HG03066 (cell line): ENCODE measurements at regions not wholly inside any gene's neighbourhood (a gene's known extent, or its start where the extent isn't known, plus 50 kb on each side); places are given as distances from the start of the nearest gene placed in this dataset.

Experiments used
- ATAC-seq: cut with Tn5 transposase; IDR thresholded peaks from one replicate; pipeline ENCODE4 v1.9.1; 2021; ENCODE audit warnings: low read depth; ENCODE audit not compliant: unreplicated experiment

- no peak for ATAC-seq
Observed at GRCh38 chr3:95399585-95399984, 1336.7 kb downstream of the NSUN3 start.

- no peak for ATAC-seq
Observed at GRCh38 chr3:95401693-95402092, 1338.8 kb downstream of the NSUN3 start.

DNA sequence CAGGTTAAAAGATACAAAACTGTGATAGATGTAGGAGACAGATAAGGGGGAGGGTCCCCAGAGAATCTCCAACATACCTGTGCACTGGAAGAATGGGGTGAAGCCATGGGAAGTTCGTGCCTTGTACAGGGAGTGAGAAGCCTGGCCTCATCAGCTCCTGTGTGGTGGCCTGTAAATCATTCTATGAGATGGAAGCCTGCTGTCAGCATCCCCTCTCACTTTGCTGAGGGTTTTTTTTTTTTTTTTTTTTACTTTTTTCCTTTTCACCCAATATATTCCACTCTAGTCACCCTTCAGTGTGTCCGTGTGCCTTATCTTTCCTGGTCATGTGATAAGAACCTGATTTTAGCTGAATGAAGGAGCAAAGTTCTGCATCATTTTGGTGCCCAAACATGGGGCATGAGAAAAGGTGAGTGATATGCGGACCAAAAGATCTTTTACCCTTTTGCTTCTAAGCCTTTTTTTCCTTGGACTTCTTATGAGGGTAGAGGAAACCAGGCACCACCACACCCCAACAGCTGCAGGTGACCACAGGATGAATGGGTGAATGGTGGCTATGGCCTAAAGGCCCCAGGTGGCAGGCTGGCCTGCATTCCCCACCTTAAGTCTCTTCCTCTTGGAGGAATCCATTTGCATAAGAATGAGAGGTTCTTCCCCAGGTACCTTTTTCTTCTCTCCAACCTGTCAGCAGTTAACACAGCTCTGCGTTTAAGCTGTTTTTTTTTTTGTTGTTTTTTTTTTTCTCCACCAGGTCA is 1345.0 kb downstream of the NSUN3 start:
- ATAC-seq = no peak

GRCh38 chr3:95408464-95408862 is 1345.6 kb downstream of the NSUN3 start:
- no peak for ATAC-seq

GRCh38 chr3:95418251-95418650 is 1355.4 kb downstream of the NSUN3 start:
- no peak for ATAC-seq

DNA sequence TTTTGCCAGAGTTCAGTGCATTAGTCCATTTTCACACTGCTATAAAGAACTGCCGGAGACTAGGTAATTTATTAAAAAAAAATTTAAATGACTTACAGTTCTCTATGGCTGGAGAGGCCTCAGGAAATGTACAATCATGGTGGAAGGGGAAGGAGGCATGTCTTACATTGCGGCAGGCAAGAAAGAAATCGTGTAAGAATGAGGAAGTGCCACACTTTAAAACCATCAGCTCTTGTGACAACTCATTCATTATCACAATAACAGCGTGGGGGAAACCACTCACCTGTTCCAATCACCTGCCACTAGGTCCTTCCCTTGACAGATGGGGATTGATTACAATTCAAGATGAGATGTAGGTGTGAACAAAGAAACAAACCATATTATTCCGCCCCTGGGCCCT is 1361.4 kb downstream of the NSUN3 start:
- ATAC-seq = no peak

DNA sequence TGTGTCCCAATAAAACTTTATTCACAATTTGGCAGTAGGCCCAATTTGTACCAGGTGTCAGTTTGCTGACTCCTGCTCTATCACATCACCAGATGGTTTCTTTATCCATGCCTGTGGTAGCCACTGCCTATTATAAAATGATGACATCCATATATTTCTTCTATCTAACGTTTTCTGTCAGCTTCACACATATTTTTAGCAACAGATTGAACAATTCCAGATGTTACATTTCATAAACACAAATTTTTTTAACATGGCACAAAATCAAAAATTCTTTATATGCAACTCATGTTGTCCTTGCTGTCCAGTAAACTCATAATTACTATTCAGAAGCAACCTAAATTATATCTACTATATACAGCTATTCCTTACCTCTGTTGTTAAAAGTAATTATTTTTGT is 1371.6 kb downstream of the NSUN3 start:
- ATAC-seq = no peak

DNA sequence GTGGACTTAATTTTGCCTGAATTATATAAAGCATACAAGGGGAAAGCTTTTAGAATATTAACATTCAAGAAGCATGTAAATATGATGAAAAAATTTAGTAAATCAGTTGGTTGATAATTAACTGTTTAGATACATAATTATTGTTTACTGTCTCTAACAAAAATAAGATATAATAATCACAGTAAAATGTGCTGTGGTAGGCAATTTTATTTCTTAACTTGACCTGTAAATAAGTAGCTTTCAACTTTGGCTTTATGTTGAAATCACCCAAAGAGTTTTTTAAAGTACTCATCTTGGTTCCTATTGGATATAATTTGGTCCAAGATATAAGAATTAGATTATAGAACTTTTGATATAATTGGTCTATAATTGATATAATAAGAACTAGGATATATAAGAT is 1374.5 kb downstream of the NSUN3 start:
- ATAC-seq = no peak

DNA sequence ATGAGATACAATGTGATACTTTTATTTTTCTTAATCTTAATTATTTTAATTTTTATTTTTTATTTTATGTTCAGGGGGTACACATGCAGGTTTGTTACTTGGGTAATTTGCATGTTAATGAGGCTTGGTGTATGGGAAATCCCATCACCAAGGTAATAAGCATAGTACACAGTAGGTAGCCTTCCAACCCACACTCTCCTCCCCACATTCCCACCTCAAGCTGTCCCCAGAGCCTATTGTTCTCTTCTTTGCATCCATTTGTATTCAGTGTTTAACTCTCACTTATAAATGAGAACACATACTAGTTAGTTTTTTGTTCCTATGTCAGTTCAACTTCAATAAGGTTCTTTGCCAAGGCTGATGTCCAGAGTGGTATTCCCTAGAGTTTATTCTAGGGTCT is 1375.4 kb downstream of the NSUN3 start:
- no peak for ATAC-seq

GRCh38 chr3:95442766-95443165 is 1371.6 kb upstream of the EPHA6 start:
- ATAC-seq = no peak

- no peak for ATAC-seq
Observed at GRCh38 chr3:95449841-95450240, 1364.6 kb upstream of the EPHA6 start.

DNA sequence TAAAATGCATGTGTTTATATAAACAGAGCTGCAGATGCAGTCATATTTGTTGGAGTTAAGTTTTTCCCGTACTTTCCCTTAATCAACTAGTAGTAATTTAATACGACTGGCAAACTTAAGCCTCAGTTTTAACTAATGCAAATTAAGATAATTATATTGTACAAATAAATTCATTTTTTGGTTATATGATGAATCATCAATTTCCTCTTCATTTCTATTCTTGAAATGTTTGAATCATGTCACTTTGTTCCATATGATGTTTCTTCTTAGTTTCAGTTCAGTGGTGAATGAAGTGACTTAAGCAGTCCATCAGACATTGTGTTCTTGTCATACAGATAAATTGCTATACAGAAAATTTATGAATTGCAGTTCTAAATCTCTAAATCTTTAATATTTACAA is 1361.2 kb upstream of the EPHA6 start:
- no peak for ATAC-seq

DNA sequence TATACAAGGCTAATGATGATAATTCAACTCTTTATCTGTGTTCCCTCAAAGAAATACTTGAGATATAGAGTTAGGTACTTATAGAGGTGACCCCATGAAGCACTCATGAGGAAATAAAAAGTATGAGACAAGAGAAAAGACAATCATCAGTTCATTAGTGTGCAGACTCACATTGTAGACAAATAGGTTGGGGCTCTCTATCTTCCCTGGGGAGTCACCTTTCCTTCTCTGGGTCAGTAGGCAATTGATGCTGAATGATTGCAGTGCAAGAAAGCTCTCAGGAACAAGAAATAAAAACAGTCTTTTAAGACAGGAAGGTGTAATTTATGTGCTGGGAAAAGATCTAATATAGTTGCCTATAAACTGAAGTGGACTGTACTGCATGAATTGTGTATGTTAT is 1357.6 kb upstream of the EPHA6 start:
- no peak for ATAC-seq

GRCh38 chr3:95459706-95460105 is 1354.7 kb upstream of the EPHA6 start:
- ATAC-seq = no peak

DNA sequence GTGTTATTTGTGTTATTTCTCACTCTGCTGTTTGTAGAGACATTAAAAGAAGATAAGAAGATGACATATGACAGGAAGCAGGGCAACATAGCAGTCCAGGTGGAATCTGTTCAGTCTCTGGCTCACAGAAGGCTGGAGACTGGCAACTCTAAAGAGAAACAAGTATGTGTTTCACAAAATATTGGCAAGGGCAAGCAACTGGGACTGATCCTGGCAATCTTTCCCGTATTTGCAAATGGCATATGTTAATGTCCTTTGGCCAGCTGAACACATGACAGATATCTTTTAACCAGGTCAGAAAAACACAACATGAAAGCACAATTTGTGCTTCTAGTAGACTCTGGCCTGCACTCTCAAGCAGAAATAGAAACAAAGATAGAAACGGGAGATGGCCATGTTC is 1354.1 kb upstream of the EPHA6 start:
- ATAC-seq = no peak

- ATAC-seq = no peak
Observed at GRCh38 chr3:95462161-95462560, 1352.2 kb upstream of the EPHA6 start.

DNA sequence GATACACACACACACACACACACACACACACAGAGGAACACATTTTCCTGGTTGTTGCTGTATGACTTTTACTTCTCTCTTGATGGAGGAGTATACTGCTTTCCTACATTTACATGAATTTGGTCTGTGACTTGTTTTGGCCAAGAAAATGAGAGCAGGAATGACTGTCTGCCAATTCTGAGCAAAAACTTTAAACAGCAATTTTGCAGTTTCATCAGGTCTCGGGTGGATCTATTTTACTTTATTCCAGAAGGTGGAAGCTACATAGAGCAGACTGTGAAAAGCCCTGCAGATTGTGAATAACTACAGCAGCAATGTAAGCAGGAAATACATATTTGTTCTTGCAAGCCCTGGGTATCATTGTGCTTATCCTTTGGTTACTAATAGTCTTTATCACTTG is 1350.0 kb upstream of the EPHA6 start:
- no peak for ATAC-seq

GRCh38 chr3:95468331-95468730 is 1346.1 kb upstream of the EPHA6 start:
- ATAC-seq = no peak

- ATAC-seq = no peak
Observed at GRCh38 chr3:95474338-95474737, 1340.1 kb upstream of the EPHA6 start.

DNA sequence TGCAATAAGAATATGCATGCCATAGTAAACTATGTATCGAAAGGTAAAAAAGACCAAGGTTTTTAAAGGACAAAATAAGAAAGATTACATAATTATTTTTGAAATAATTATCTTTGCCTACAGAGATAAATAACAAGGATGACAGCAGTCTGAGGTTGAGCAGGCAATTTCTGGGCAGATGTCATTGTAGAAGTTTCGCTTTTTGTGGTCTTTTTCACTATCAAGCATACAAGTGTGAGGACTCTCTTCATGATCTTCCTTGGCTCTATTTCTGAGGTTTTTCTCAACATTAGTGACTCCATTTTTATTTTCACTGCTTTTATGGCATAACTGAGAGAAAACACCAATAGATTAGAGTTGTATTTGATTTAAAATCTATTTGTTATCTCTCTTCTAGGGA is 1337.9 kb upstream of the EPHA6 start:
- no peak for ATAC-seq

- ATAC-seq = no peak
Observed at GRCh38 chr3:95506174-95506573, 1308.2 kb upstream of the EPHA6 start.

DNA sequence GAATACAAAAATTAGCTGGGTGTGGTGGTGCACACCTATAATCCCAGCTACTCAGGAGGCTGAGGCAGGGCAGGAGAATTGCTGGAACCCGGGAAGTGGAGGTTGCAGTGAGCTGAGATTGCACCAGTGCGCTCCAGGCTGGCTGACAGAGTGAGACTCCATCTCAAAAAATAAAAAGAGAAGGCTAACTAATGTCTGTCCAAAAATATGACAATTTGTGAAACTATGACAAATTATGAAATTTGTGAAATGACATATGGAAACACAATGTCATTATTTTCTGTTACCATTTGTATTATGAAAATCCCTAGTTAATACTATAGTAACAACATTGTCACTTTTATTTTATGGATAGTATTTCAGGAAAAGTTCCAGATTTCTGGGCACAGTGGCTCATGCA is 1306.3 kb upstream of the EPHA6 start:
- ATAC-seq = no peak

DNA sequence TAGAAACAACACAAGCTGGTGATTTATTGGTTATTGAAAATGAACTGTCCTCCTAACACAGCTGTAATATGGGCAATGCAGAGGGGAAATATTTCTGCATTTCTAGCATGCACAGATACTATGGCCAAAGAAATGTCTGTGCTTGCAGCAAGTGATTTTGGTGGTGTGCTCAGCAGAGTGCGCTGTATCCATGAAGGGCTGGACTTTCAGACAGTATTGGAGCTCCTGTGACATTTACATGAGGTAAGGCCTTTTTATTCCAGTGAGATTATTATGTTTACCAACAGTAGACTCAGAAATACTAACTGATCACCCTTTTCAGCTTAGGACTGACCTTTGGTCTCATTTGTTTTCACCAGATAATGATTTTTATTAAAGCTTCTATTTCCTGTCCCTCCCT is 1302.6 kb upstream of the EPHA6 start:
- ATAC-seq = no peak
